ENCODE measurements at regions not wholly inside any gene's neighbourhood (a gene's known extent, or its start where the extent isn't known, plus 50 kb on each side); places are given as distances from the start of the nearest gene placed in this dataset.

DNA sequence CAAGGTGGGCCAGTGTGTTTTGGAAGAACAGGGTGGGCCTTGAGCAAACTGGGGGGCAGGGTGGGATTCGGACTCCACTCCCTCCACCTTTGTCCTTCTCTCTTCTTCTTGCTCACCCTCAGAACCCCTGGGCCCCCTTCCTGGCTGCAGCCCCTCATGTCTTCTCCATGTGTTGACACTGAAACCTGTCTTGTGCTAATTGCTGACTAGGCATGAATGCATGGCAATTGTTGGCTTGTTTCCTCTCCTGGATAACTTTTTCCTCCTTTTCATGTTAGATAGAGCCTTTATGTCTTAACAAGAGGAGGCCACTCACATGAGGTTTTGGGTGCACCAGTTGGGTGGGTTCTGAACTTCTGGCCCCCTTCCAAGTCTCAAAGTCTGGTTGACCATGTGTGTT lies 181.6 kb upstream of the MKI67 start:
- no peak for TF ChIP-seq POLR2A (IDR thresholded peaks at IDR 0.05)
- TF ChIP-seq, protein P1, sequence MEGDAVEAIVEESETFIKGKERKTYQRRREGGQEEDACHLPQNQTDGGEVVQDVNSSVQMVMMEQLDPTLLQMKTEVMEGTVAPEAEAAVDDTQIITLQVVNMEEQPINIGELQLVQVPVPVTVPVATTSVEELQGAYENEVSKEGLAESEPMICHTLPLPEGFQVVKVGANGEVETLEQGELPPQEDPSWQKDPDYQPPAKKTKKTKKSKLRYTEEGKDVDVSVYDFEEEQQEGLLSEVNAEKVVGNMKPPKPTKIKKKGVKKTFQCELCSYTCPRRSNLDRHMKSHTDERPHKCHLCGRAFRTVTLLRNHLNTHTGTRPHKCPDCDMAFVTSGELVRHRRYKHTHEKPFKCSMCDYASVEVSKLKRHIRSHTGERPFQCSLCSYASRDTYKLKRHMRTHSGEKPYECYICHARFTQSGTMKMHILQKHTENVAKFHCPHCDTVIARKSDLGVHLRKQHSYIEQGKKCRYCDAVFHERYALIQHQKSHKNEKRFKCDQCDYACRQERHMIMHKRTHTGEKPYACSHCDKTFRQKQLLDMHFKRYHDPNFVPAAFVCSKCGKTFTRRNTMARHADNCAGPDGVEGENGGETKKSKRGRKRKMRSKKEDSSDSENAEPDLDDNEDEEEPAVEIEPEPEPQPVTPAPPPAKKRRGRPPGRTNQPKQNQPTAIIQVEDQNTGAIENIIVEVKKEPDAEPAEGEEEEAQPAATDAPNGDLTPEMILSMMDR (IDR thresholded peaks at IDR 0.05): no peak

All from uterus (tissue), 2 donors.